Common myeloid progenitor, CD34-positive (primary cell): ENCODE measurements at regions not wholly inside any gene's neighbourhood (a gene's known extent, or its start where the extent isn't known, plus 50 kb on each side); places are given as distances from the start of the nearest gene placed in this dataset.

ENCODE experiments used
- CTCF ChIA-PET: fragments of 350-600 bp; sonication (Branson Sonifier 250); formaldehyde crosslinking; loops from one replicate; lab custom pipeline; 2021; ENCODE audit warnings: antibody characterized with exemption; lab: Charles Lee
- POLR2A ChIA-PET: fragments of 350-600 bp; sonication (Branson Sonifier 250); formaldehyde crosslinking; loops from one replicate; lab custom pipeline; 2021; ENCODE audit warnings: antibody characterized with exemption; lab: Charles Lee
- DNase-seq, 3 donors: peaks; one replicate each; pipeline versions ENCODE4 v3.0.0 to v3.0.0-alpha.2; 2013
- H3K27ac ChIP-seq, 2 experiments: 1 replicate in 1 of 2; 2 replicates in 1 of 2; pipeline ENCODE4 v1.7.0; 2013; ENCODE audit warnings: inconsistent platforms in 2 of 2, low read length in 2 of 2, mild to moderate bottlenecking in 2 of 2, low read depth in 1 of 2, moderate library complexity in 1 of 2; ENCODE audit not compliant: severe bottlenecking in 2 of 2, insufficient read depth in 1 of 2, poor library complexity in 1 of 2
- H3K27me3 ChIP-seq, 5 experiments: replicated peaks in 2 of 5; 1 replicate in 3 of 5; 2 replicates in 2 of 5; pipeline versions ENCODE4 v1.6.1 to v1.7.0; 2013; ENCODE audit warnings: low read length in 4 of 5, mild to moderate bottlenecking in 2 of 5, moderate library complexity in 2 of 5, inconsistent platforms in 1 of 5; ENCODE audit not compliant: insufficient read depth in 5 of 5, control insufficient read depth in 4 of 5
- H3K36me3 ChIP-seq, 4 experiments: 1 replicate in 2 of 4; 2 replicates in 2 of 4; pipeline versions ENCODE4 v1.6.1 to v1.7.0; 2013; ENCODE audit warnings: low read length in 3 of 4, control low read depth in 1 of 4, mild to moderate bottlenecking in 1 of 4; ENCODE audit not compliant: control insufficient read depth in 4 of 4, insufficient read depth in 4 of 4
- H3K4me1 ChIP-seq, 4 experiments: 1 replicate in 3 of 4; 2 replicates in 1 of 4; pipeline versions ENCODE4 v1.6.1 to v1.7.1; 2013; ENCODE audit warnings: low read length in 3 of 4, mild to moderate bottlenecking in 3 of 4, control low read depth in 1 of 4, inconsistent platforms in 1 of 4, moderate library complexity in 1 of 4; ENCODE audit not compliant: control insufficient read depth in 4 of 4, insufficient read depth in 4 of 4; ENCODE audit errors: control extremely low read depth in 1 of 4
- H3K4me3 ChIP-seq, 7 experiments: 1 replicate in 4 of 7; 2 replicates in 3 of 7; pipeline versions ENCODE4 v1.5.1 to v1.7.0; 2013; ENCODE audit warnings: mild to moderate bottlenecking in 7 of 7, low read length in 6 of 7, moderate library complexity in 6 of 7, inconsistent platforms in 2 of 7, low read depth in 2 of 7, control low read depth in 1 of 7; ENCODE audit not compliant: insufficient read depth in 4 of 7, control insufficient read depth in 1 of 7; ENCODE audit errors: extremely low read depth in 1 of 7
- H3K9me3 ChIP-seq, 5 experiments: 1 replicate in 4 of 5; 2 replicates in 1 of 5; pipeline versions ENCODE4 v1.6.1 to v1.7.1; 2013; ENCODE audit warnings: low read length in 4 of 5, mild to moderate bottlenecking in 2 of 5, inconsistent platforms in 1 of 5, low read depth in 1 of 5, moderate library complexity in 1 of 5; ENCODE audit not compliant: control insufficient read depth in 4 of 5, insufficient read depth in 2 of 5; ENCODE audit errors: control extremely low read depth in 1 of 5
- WGBS: methylation state at CpG from one replicate; pipeline ENCODE4 v1.1.5; 2013; ENCODE audit not compliant: insufficient coverage; 5-methylcytosine and 5-hydroxymethylcytosine counted together

GRCh38 chr10:49463605-49464004, 67.7 kb upstream of the DRGX start:
- 100% methylated on average over 2 of the region's 4 CpGs for WGBS
- H3K4me1 ChIP-seq, result peaks cover 0 to 4% (median 0%) of the 10 kb centered on the region in 4 experiments
- CTCF ChIA-PET, result no interaction called here
- no peak overlapping the region for H3K4me3 ChIP-seq
- H3K27me3 ChIP-seq, result no peaks in the 10 kb centered on the region
- peaks cover 0 to 15% (median 2%) of the 10 kb centered on the region in 5 experiments for H3K9me3 ChIP-seq
- no peak overlapping the region for H3K27ac ChIP-seq
- POLR2A ChIA-PET, result no interaction called here
- peaks cover 17 to 56% (median 22%) of the 10 kb centered on the region in 4 experiments for H3K36me3 ChIP-seq
- no peak for DNase-seq

- no peaks in the 10 kb centered on the region for H3K27me3 ChIP-seq
- H3K27ac ChIP-seq, result no peak overlapping the region
- H3K4me1 ChIP-seq, result peaks cover 0 to 4% (median 0%) of the 10 kb centered on the region in 4 experiments
- no peak for DNase-seq
- 89% methylated on average over 6 of the region's 7 CpGs for WGBS
- peaks cover 0 to 19% (median 3%) of the 10 kb centered on the region in 5 experiments for H3K9me3 ChIP-seq
- POLR2A ChIA-PET, result interaction anchor here (0.6 kb wide), 1 partner anchor 52 kb away, joined by 3 read pairs; no protein-coding TSS in a partner anchor
- no peak overlapping the region for H3K4me3 ChIP-seq
- CTCF ChIA-PET, result interaction anchor here (0.7 kb wide), 1 partner anchor 60 kb away, joined by 3 read pairs; no protein-coding TSS in a partner anchor
- peaks cover 13 to 54% (median 18%) of the 10 kb centered on the region in 4 experiments for H3K36me3 ChIP-seq
Observed at GRCh38 chr10:49458869-49459268, 63.0 kb upstream of the DRGX start.

- ChIA-PET POLR2A (no interaction called here), CTCF (interaction anchor here (2.1 kb wide), 1 partner anchor 54 kb away, joined by 6 read pairs; no protein-coding TSS in a partner anchor)
- 98% methylated on average over 7 of the region's 8 CpGs for WGBS
- no peaks in the 10 kb centered on the region for H3K27me3 ChIP-seq
- peaks cover 0 to 24% (median 4%) of the 10 kb centered on the region in 5 experiments for H3K9me3 ChIP-seq
- no peak overlapping the region for H3K27ac ChIP-seq
- DNase-seq, result no peak
- H3K4me1 ChIP-seq, result peaks cover 0 to 4% (median 0%) of the 10 kb centered on the region in 4 experiments
- no peak overlapping the region for H3K4me3 ChIP-seq
- H3K36me3 ChIP-seq, result peaks cover 13 to 54% (median 18%) of the 10 kb centered on the region in 4 experiments
Observed at GRCh38 chr10:49457686-49458085, 61.8 kb upstream of the DRGX start.

GRCh38 chr10:49448924-49449323, 53.0 kb upstream of the DRGX start:
- Histone ChIP-seq H3K27ac (no peak overlapping the region), H3K4me1 (peaks cover 0 to 4% (median 3%) of the 10 kb centered on the region in 4 experiments), H3K27me3 (no peaks in the 10 kb centered on the region), H3K9me3 (peaks cover 3 to 33% (median 7%) of the 10 kb centered on the region in 5 experiments), H3K4me3 (no peak overlapping the region), H3K36me3 (peaks cover 0 to 2% (median 0%) of the 10 kb centered on the region in 4 experiments)
- POLR2A ChIA-PET, result no interaction called here
- CTCF ChIA-PET, result no interaction called here
- DNase-seq, result peak in 2 of 3 donors; percentile 22 to 27

DNA sequence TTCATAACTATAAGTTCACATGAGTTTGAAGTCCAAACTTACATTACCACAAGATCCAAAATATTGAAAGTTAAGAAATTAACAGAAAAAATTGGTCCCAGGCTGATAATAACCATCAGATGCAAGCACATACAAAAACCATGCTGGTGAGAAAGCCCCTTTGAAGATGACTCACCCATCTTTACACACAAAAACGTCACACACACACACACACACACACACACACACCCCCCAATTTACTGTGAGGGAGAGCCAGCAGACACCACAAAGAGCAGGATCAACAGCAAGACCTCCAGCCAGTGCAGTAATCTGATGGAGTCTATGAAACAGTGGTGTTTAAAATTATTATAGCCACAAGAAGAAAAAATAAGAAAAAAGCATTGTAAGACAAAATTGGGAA, 50.1 kb upstream of the DRGX start:
- Histone ChIP-seq H3K36me3 (no peaks in the 10 kb centered on the region), H3K4me1 (peaks cover 0 to 18% (median 6%) of the 10 kb centered on the region in 4 experiments), H3K27ac (no peak overlapping the region), H3K27me3 (no peaks in the 10 kb centered on the region), H3K4me3 (no peak overlapping the region), H3K9me3 (peaks cover 2 to 14% (median 6%) of the 10 kb centered on the region in 5 experiments)
- POLR2A ChIA-PET, result no interaction called here
- no CpG with 5 or more reads among the region's 1 CpG for WGBS
- peak; percentile 23 to 67 (median 66) for DNase-seq
- CTCF ChIA-PET, result interaction anchor here (1.4 kb wide), 1 partner anchor 41 kb away, joined by 3 read pairs; no protein-coding TSS in a partner anchor
